Nucleus accumbens (tissue), 56 donors: ENCODE measurements at regions not wholly inside any gene's neighbourhood (a gene's known extent, or its start where the extent isn't known, plus 50 kb on each side); places are given as distances from the start of the nearest gene placed in this dataset.

Source experiments
- DNase-seq, 56 donors: peaks; one replicate each; lab custom pipeline; 2025; lab: John Stamatoyannopoulos, UW

GRCh38 chrX:96611619-96612362 is 72.9 kb upstream of the DIAPH2 start:
- DNase-seq: no peak

- DNase-seq: no peak
Measured at GRCh38 chrX:96615448-96615847, 69.2 kb upstream of the DIAPH2 start.

GRCh38 chrX:96619588-96619987 is 65.1 kb upstream of the DIAPH2 start:
- no peak for DNase-seq

- no peak for DNase-seq
Measured at GRCh38 chrX:96621811-96622210, 62.8 kb upstream of the DIAPH2 start.
